ENCODE measurements at regions not wholly inside any gene's neighbourhood (a gene's known extent, or its start where the extent isn't known, plus 50 kb on each side); places are given as distances from the start of the nearest gene placed in this dataset.

DNA sequence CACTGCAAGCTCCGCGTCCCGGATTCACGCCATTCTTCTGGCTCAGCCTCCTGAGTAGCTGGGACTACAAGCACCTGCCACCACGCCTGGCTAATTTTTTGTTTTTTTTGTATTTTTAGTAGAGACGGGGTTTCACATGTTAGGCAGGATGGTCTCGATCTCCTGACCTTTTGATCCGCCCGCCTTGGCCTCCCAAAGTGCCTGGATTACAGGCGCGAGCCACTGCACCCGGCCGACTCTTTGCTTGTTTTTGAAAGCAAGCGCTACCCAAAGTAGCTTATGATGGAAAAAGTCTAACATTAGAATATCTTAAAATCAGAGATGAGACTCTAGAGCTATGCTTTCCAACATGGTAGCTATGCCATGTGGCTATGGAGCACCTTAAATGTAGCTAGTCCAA lies 585.5 kb upstream of the ITGA1 start:
- no peak for ATAC-seq
- TF ChIP-seq RARB (CRISPR knock-in tag; IDR thresholded peaks at IDR 0.05): no peak
- no peak for TF ChIP-seq CSDC2 (CRISPR knock-in tag; IDR thresholded peaks at IDR 0.05)
- no peak for TF ChIP-seq SNAI2 (CRISPR knock-in tag; IDR thresholded peaks at IDR 0.05)
- no peak for TF ChIP-seq ESRRG (CRISPR knock-in tag; IDR thresholded peaks at IDR 0.05)
- TF ChIP-seq POU6F1 (CRISPR knock-in tag; IDR thresholded peaks at IDR 0.05; ENCODE audit: borderline replicate concordance, low read depth): no peak
- TF ChIP-seq BACH2 (CRISPR knock-in tag; IDR thresholded peaks at IDR 0.05; ENCODE audit: borderline replicate concordance): no peak
- TF ChIP-seq OSR1 (CRISPR knock-in tag; IDR thresholded peaks at IDR 0.05): no peak
- TF ChIP-seq PATZ1 (CRISPR knock-in tag; IDR thresholded peaks at IDR 0.05; ENCODE audit: borderline replicate concordance): no peak
- TF ChIP-seq ZFP3 (CRISPR knock-in tag; IDR thresholded peaks at IDR 0.05): no peak
- TF ChIP-seq ZFP30 (CRISPR knock-in tag; IDR thresholded peaks at IDR 0.05): no peak
- no peak for TF ChIP-seq TOX (CRISPR knock-in tag; IDR thresholded peaks at IDR 0.05; ENCODE audit: borderline replicate concordance)
- no peak for TF ChIP-seq ZNF565 (CRISPR knock-in tag; conservative IDR thresholded peaks at IDR 0.05; ENCODE audit: low read depth)
- no peak for TF ChIP-seq ZC3H10 (CRISPR knock-in tag; IDR thresholded peaks at IDR 0.05)

GRCh38 chr5:52204310-52204709 lies 583.4 kb upstream of the ITGA1 start:
- no peak for TF ChIP-seq ZFP3 (CRISPR knock-in tag; IDR thresholded peaks at IDR 0.05)
- TF ChIP-seq ZNF565 (CRISPR knock-in tag; conservative IDR thresholded peaks at IDR 0.05; ENCODE audit: low read depth): no peak
- TF ChIP-seq ESRRG (CRISPR knock-in tag; IDR thresholded peaks at IDR 0.05): no peak
- TF ChIP-seq TSHZ2 (CRISPR knock-in tag; IDR thresholded peaks at IDR 0.05): no peak
- no peak for TF ChIP-seq TCF4 (CRISPR knock-in tag; IDR thresholded peaks at IDR 0.05; ENCODE audit: borderline replicate concordance)
- no peak for ATAC-seq
